OCI-LY1 (cell line): ENCODE measurements at regions not wholly inside any gene's neighbourhood (a gene's known extent, or its start where the extent isn't known, plus 50 kb on each side); places are given as distances from the start of the nearest gene placed in this dataset.

ENCODE experiments used
- H2AFZ ChIP-seq: fragments of 200-600 bp; sonication (generic), shearing (Covaris generic); 2 replicates; pipeline ENCODE4 v1.6.0; 2014; ENCODE audit warnings: antibody characterized with exemption, mild to moderate bottlenecking, low read length
- H3F3A ChIP-seq: fragments of 200-600 bp; sonication (generic), shearing (Covaris generic); 2 replicates; pipeline ENCODE4 v1.6.0; 2014; ENCODE audit warnings: mild to moderate bottlenecking, antibody characterized with exemption, low read length, moderate library complexity; ENCODE audit not compliant: insufficient read depth
- H3K27ac ChIP-seq: fragments of 200-600 bp; sonication (generic); 2 replicates; pipeline ENCODE4 v1.5.1; 2014; ENCODE audit warnings: low read length, mixed run types, mild to moderate bottlenecking, low read depth; ENCODE audit not compliant: poor library complexity, severe bottlenecking
- H3K27me3 ChIP-seq: fragments of 200-600 bp; sonication (generic); 2 replicates; pipeline ENCODE4 v1.6.0; 2014; ENCODE audit warnings: antibody characterized with exemption, mild to moderate bottlenecking, low read length, moderate library complexity; ENCODE audit not compliant: insufficient read depth
- H3K36me3 ChIP-seq: fragments of 200-600 bp; sonication (generic); 2 replicates; pipeline ENCODE4 v1.6.1; 2014; ENCODE audit warnings: mild to moderate bottlenecking, antibody characterized with exemption, low read length, moderate library complexity, mixed read lengths; ENCODE audit not compliant: insufficient read depth
- H3K4me1 ChIP-seq: fragments of 200-600 bp; sonication (generic); 2 replicates; pipeline ENCODE4 v1.5.1; 2014; ENCODE audit warnings: mild to moderate bottlenecking, low read length, moderate library complexity; ENCODE audit not compliant: insufficient read depth, severe bottlenecking
- H3K4me2 ChIP-seq: fragments of 200-600 bp; sonication (generic), shearing (Covaris generic); 2 replicates; pipeline ENCODE4 v1.6.1; 2014; ENCODE audit warnings: low read length
- H3K4me3 ChIP-seq: fragments of 200-600 bp; sonication (generic); 2 replicates; pipeline ENCODE4 v1.5.1; 2014; ENCODE audit warnings: low read length, low read depth, mild to moderate bottlenecking, mixed read lengths; ENCODE audit not compliant: poor library complexity, severe bottlenecking
- H3K79me2 ChIP-seq: fragments of 200-600 bp; shearing (Covaris generic); 2 replicates; pipeline ENCODE4 v1.6.1; 2016; ENCODE audit warnings: mixed run types, low read length, mixed read lengths; ENCODE audit not compliant: insufficient read depth
- H3K9ac ChIP-seq: fragments of 200-600 bp; sonication (generic), shearing (Covaris generic); 2 replicates; pipeline ENCODE4 v1.6.1; 2014; ENCODE audit warnings: mild to moderate bottlenecking, low read length, mixed read lengths
- H3K9me2 ChIP-seq: fragments of 200-600 bp; sonication (generic), shearing (Covaris generic); 2 replicates; pipeline ENCODE4 v1.6.1; 2014; ENCODE audit warnings: low read depth, mild to moderate bottlenecking, low read length, mixed read lengths
- H3K9me3 ChIP-seq: fragments of 200-600 bp; shearing (Covaris generic); 2 replicates; pipeline ENCODE4 v1.6.1; 2014; ENCODE audit warnings: low read length, mixed read lengths
- H4K20me1 ChIP-seq: fragments of 200-600 bp; sonication (generic), shearing (Covaris generic); 2 replicates; pipeline ENCODE4 v1.6.0; 2016; ENCODE audit warnings: mild to moderate bottlenecking, low read length; ENCODE audit not compliant: insufficient read depth
- EZH2 ChIP-seq: fragments of 200-600 bp; sonication (generic), shearing (Covaris generic); IDR thresholded peaks from 2 replicates; pipeline ENCODE4 v1.8.0; 2017; ENCODE audit warnings: borderline replicate concordance, mixed run types, mild to moderate bottlenecking, antibody characterized with exemption, low read length, moderate library complexity, mixed read lengths
- TF ChIP-seq, protein P1 (sequence below): fragments of 200-600 bp; sonication (generic), shearing (Covaris generic); IDR thresholded peaks from 2 replicates; pipeline ENCODE4 v1.5.1; 2017; ENCODE audit warnings: mild to moderate bottlenecking, antibody characterized with exemption, low read length, moderate library complexity, mixed read lengths

DNA sequence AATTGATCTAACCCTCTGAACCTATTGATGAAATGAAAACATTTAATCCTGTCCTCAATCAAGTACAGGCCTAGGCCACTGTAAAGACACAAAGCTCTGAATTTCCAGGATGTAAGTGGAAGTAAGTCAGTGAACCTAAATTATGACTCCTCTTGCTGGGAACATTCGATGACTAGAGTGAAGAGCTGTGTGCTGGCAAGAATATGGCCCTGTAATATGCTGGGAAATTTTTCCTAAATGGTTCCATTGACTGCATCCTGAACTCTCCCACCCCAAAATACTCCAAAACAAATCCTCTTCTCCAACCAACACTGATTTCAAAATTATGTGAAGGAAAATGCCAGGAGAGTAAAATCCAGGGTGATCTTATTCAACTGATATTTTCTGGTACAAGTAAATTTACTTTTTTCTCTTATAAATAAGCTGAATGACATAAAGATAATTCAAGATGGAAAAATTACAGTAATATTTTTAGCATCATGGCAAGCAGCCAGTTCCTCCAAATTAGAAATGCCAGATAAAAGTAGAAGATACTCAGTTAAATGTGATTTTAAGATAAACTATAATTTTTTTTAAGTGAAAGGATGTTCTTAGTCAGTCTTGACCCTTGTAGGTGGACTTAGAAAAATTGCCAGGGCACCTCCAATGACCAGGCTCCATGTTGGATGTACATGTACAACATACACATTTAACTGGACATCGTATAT lies 269.4 kb downstream of the PTGER3 start:
- no peaks in the 10 kb centered on the region for H4K20me1 ChIP-seq
- H3K79me2 ChIP-seq: no peaks in the 10 kb centered on the region
- TF ChIP-seq, protein P1, sequence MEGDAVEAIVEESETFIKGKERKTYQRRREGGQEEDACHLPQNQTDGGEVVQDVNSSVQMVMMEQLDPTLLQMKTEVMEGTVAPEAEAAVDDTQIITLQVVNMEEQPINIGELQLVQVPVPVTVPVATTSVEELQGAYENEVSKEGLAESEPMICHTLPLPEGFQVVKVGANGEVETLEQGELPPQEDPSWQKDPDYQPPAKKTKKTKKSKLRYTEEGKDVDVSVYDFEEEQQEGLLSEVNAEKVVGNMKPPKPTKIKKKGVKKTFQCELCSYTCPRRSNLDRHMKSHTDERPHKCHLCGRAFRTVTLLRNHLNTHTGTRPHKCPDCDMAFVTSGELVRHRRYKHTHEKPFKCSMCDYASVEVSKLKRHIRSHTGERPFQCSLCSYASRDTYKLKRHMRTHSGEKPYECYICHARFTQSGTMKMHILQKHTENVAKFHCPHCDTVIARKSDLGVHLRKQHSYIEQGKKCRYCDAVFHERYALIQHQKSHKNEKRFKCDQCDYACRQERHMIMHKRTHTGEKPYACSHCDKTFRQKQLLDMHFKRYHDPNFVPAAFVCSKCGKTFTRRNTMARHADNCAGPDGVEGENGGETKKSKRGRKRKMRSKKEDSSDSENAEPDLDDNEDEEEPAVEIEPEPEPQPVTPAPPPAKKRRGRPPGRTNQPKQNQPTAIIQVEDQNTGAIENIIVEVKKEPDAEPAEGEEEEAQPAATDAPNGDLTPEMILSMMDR: no peak
- no peak for TF ChIP-seq EZH2
- no peaks in the 10 kb centered on the region for H3K9me3 ChIP-seq
- no peak overlapping the region for H3K4me2 ChIP-seq
- H3K27ac ChIP-seq: no peak overlapping the region
- no peaks in the 10 kb centered on the region for H3K27me3 ChIP-seq
- H3K9ac ChIP-seq: no peak overlapping the region
- no peaks in the 10 kb centered on the region for H3K4me1 ChIP-seq
- H3K4me3 ChIP-seq: no peak overlapping the region
- no peaks in the 10 kb centered on the region for H3F3A ChIP-seq
- no peaks in the 10 kb centered on the region for H3K36me3 ChIP-seq
- H3K9me2 ChIP-seq: no peaks in the 10 kb centered on the region
- H2AFZ ChIP-seq: no peak overlapping the region

DNA sequence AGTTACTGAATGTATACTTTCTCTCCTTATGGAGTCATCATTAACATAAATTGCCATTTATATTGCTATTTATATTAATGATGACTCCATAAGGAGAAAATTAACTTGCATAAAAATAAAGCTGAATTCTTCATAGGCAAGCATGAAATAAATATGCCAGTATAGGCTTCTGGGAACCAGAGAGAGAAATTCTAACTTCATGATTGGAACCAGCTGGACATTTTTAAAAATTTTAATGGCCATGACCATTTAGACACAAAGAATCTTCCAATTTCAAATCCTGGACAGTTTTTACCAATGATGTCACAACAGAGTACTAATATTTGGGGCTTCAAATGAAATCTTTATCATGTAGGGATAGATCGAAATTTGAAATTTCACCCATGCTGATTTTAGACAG lies 268.7 kb downstream of the PTGER3 start:
- H3K36me3 ChIP-seq: no peaks in the 10 kb centered on the region
- no peaks in the 10 kb centered on the region for H4K20me1 ChIP-seq
- H3K79me2 ChIP-seq: no peaks in the 10 kb centered on the region
- H3K9ac ChIP-seq: no peak overlapping the region
- no peak overlapping the region for H3K4me2 ChIP-seq
- H3K27me3 ChIP-seq: no peaks in the 10 kb centered on the region
- no peaks in the 10 kb centered on the region for H3K9me2 ChIP-seq
- H3F3A ChIP-seq: no peaks in the 10 kb centered on the region
- no peak overlapping the region for H2AFZ ChIP-seq
- H3K27ac ChIP-seq: no peak overlapping the region
- H3K4me1 ChIP-seq: no peaks in the 10 kb centered on the region
- H3K9me3 ChIP-seq: no peaks in the 10 kb centered on the region
- no peak overlapping the region for H3K4me3 ChIP-seq
- no peak for TF ChIP-seq EZH2
- TF ChIP-seq, protein P1: no peak

DNA sequence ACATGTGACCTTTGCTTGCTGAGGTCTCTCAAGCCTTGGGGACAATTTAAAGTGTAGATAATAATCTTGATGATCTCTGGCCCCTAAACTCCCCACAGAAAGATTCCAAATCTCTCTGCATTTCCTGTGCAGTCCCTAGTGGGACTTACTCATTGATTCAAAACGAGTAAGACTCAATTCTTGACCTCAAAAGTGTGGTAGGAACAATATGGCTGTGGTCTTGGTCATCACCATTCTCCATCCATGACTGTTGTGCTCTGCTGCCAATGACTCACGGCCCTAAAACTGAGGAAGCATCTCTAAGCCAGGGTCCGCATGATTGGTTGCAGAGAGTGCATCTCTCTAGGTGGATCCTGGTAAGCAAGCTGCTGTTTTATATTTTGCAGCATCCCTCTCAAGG lies 268.0 kb downstream of the PTGER3 start:
- H3K9ac ChIP-seq: no peak overlapping the region
- H3F3A ChIP-seq: no peaks in the 10 kb centered on the region
- H3K27ac ChIP-seq: no peak overlapping the region
- no peaks in the 10 kb centered on the region for H3K9me3 ChIP-seq
- H3K79me2 ChIP-seq: no peaks in the 10 kb centered on the region
- no peaks in the 10 kb centered on the region for H4K20me1 ChIP-seq
- H3K4me2 ChIP-seq: no peak overlapping the region
- no peaks in the 10 kb centered on the region for H3K36me3 ChIP-seq
- H3K4me3 ChIP-seq: no peak overlapping the region
- H2AFZ ChIP-seq: no peak overlapping the region
- no peaks in the 10 kb centered on the region for H3K9me2 ChIP-seq
- no peaks in the 10 kb centered on the region for H3K4me1 ChIP-seq
- no peaks in the 10 kb centered on the region for H3K27me3 ChIP-seq
- TF ChIP-seq, protein P1: no peak
- no peak for TF ChIP-seq EZH2
